ENCODE measurements at regions not wholly inside any gene's neighbourhood (a gene's known extent, or its start where the extent isn't known, plus 50 kb on each side); places are given as distances from the start of the nearest gene placed in this dataset.

DNA sequence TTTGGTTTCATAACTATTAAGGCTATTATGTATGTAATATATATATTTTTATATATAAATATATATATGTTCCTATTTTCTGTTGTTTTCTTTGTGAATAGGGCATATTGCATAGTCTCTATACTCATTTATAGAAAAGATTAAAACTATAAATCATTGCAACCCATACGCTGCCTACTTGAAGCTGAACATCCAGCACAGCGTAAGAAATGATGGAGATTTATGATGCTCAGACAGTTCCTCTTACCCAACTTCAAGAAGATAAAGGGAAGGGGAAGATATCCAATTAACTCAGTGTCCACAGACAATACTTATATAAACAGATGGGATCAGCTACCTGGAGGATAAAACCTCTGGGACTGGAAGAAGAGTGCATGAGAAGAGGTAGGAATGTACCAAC lies 791.7 kb downstream of the FAM181B start:
- TF ChIP-seq ZNF274 (IDR thresholded peaks at IDR 0.05; ENCODE audit: low read depth, low read length) (no peak), YY1 (IDR thresholded peaks at IDR 0.05; ENCODE audit: insufficient read depth, insufficient read length) (no peak), SUZ12 (IDR thresholded peaks at IDR 0.05; ENCODE audit: extremely low read depth, insufficient read depth, insufficient read length) (no peak)
